Breast epithelium (tissue), 3 donors: ENCODE measurements at regions not wholly inside any gene's neighbourhood (a gene's known extent, or its start where the extent isn't known, plus 50 kb on each side); places are given as distances from the start of the nearest gene placed in this dataset.

ENCODE experiments used
- POLR2A ChIP-seq: fragments of 450-650 bp; IDR thresholded peaks from one replicate; pipeline ENCODE4 v1.6.1; 2016; ENCODE audit warnings: antibody characterized with exemption, mild to moderate bottlenecking, moderate library complexity
- POLR2AphosphoS5 ChIP-seq, 3 donors: sonication (generic); formaldehyde crosslinking; IDR thresholded peaks; one replicate each; pipeline ENCODE4 v1.6.1; 2017; ENCODE audit warnings: antibody characterized with exemption in 3 of 3
- TF ChIP-seq, protein P1 (sequence below), 3 donors: fragments of 450-650 bp; IDR thresholded peaks; one replicate each; pipeline ENCODE4 v1.5.1; 2016 to 2017; ENCODE audit warnings: antibody characterized with exemption in 3 of 3, mild to moderate bottlenecking in 3 of 3, moderate library complexity in 3 of 3

DNA sequence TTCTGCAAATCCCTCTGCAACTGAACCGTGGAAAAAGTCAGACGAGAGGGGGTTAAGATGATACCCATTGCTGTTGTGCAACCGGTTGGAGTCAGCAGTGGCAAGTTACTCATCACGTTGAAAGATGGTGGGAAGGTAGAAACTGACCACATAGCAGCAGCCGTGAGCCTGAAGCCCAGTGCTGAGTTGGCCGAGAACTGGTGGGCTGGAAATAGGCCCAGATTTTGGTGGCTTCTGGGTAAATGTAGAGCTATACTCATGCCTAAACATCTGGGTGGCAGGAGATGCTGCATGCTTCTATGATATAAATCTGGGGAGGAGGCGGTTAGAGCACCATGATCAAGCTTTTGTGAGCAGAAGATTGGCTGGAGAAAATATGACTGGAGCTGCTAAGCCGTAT lies 78.6 kb downstream of the ARL5B start:
- TF ChIP-seq POLR2A (no peak), POLR2AphosphoS5 (IDR thresholded peaks at IDR 0.05) (no peak)
- TF ChIP-seq, protein P1, sequence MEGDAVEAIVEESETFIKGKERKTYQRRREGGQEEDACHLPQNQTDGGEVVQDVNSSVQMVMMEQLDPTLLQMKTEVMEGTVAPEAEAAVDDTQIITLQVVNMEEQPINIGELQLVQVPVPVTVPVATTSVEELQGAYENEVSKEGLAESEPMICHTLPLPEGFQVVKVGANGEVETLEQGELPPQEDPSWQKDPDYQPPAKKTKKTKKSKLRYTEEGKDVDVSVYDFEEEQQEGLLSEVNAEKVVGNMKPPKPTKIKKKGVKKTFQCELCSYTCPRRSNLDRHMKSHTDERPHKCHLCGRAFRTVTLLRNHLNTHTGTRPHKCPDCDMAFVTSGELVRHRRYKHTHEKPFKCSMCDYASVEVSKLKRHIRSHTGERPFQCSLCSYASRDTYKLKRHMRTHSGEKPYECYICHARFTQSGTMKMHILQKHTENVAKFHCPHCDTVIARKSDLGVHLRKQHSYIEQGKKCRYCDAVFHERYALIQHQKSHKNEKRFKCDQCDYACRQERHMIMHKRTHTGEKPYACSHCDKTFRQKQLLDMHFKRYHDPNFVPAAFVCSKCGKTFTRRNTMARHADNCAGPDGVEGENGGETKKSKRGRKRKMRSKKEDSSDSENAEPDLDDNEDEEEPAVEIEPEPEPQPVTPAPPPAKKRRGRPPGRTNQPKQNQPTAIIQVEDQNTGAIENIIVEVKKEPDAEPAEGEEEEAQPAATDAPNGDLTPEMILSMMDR (IDR thresholded peaks at IDR 0.05), result no peak
